Mesodermal cell (in vitro differentiated cells): ENCODE measurements at regions not wholly inside any gene's neighbourhood (a gene's known extent, or its start where the extent isn't known, plus 50 kb on each side); places are given as distances from the start of the nearest gene placed in this dataset.
"Not testable (repeated sequence)": the region's sequence is repeated elsewhere in the genome, so short reads cannot be mapped to it uniquely, and the experiment has no call there.

Experiments used
- H3K27ac ChIP-seq: 2 replicates; pipeline ENCODE4 v1.7.0; 2013; ENCODE audit warnings: mild to moderate bottlenecking, low read depth, low read length, moderate library complexity; ENCODE audit not compliant: severe bottlenecking
- H3K36me3 ChIP-seq: 2 replicates; pipeline ENCODE4 v1.7.1; 2013; ENCODE audit warnings: mild to moderate bottlenecking, low read length, moderate library complexity; ENCODE audit not compliant: control insufficient read depth, insufficient read depth
- H3K4me1 ChIP-seq: one replicate; pipeline ENCODE4 v1.7.1; 2013; ENCODE audit warnings: mild to moderate bottlenecking, low read length; ENCODE audit not compliant: insufficient read depth, control insufficient read depth, poor library complexity, severe bottlenecking
- H3K4me3 ChIP-seq: 2 replicates; pipeline ENCODE4 v1.7.0; 2013; ENCODE audit warnings: low read length, control low read depth, mild to moderate bottlenecking; ENCODE audit not compliant: insufficient read depth, poor library complexity, severe bottlenecking; ENCODE audit errors: extremely low read depth
- H3K9me3 ChIP-seq: 2 replicates; pipeline ENCODE4 v1.7.1; 2013; ENCODE audit warnings: mild to moderate bottlenecking, low read length, moderate library complexity; ENCODE audit not compliant: control insufficient read depth
- WGBS, 2 experiments: methylation state at CpG; one replicate each; pipeline ENCODE4 v1.1.5; 2013; ENCODE audit warnings: missing lambda C conversion rate in 2 of 2; ENCODE audit not compliant: insufficient coverage in 2 of 2; 5-methylcytosine and 5-hydroxymethylcytosine counted together

DNA sequence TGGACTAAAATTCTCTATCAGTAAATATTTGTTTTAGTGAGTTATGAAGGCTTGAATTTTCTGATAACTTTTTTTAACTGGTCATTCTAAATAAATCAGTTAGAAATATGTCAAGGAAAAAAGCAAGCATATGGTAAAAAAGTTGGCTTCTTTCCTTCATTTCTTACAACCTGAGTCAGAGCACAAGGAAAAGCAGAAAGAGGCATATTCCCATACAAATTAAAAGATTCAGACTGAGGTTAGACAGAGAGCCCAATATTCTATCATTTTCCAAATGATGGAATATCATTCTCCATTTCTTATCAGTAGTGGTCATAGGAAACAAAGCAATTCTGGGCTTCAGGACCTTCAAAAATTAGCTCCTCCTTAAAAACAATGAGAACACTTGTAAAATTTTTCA is 732.1 kb downstream of the MAT2B start:
- no peak overlapping the region for H3K27ac ChIP-seq
- no peaks in the 10 kb centered on the region for H3K36me3 ChIP-seq

GRCh38 chr5:164251781-164252180 is 746.4 kb downstream of the MAT2B start:
- H3K9me3 ChIP-seq, H3K27ac ChIP-seq, H3K36me3 ChIP-seq: not testable (repeated sequence)

More for the DNA sequence above, 732.1 kb downstream of the MAT2B start:
- H3K9me3 ChIP-seq: no peaks in the 10 kb centered on the region
- H3K4me3 ChIP-seq: no peak overlapping the region
- no peaks in the 10 kb centered on the region for H3K4me1 ChIP-seq

DNA sequence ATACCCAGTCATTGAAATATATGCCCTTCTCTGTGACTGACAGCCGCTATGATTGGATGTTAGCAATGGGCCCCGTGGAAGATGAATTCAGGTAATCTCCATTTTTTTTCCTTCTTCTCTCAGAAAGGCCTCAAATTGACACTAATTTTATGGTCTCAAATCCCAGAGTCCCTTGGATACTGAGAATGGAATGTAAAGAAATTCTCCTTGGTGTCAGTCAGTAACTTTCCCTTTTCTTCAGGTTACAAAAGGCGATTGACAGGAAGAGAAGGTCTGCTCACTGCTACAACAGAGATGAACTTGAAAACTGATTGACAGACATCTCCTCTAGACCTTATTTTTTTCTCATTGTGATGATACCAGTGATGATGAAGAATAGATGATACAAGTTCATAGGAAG is 748.3 kb downstream of the MAT2B start:
- H3K4me3 ChIP-seq: no peak overlapping the region
- WGBS, 2 experiments: 100% methylated on average over 2 of the region's 3 CpGs; no CpG with 5 or more reads in 1 of the 2 experiments

More at GRCh38 chr5:164251781-164252180, 746.4 kb downstream of the MAT2B start:
- not testable (repeated sequence) for H3K4me3 ChIP-seq, H3K4me1 ChIP-seq

DNA sequence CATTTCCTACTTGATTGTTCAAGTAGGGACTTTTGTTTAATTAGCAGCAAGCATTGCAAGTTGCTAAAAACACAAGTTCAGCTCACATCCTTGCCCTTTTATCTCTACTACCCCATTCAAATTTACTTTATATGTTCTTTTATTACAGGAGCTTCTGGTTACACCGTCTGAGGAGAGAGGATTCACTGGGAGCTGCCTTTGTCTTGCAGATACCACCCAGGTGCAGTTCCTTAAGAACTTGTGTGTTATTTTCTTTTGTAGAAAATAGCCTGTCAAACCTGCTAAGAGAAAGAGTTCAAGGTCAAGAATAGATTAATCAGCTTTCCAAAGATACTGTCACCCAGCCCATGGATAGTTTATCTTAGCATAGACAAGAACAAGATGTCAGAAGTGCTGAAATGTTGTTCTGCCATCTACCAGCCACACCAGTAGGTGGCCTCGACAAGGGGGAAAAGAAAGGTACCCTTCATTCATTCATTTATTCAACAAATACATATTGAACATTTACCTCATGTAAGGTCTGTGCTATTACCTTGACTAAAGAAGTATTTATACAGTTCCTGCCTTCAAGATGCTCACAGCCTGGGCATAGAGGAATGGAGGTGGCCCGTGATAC is 750.3 kb downstream of the MAT2B start:
- Histone ChIP-seq H3K27ac (no peak overlapping the region), H3K36me3 (no peaks in the 10 kb centered on the region), H3K9me3 (no peaks in the 10 kb centered on the region), H3K4me3 (no peak overlapping the region), H3K4me1 (no peaks in the 10 kb centered on the region)
- WGBS, 2 experiments: 100% methylated on average over 1 of the region's 3 CpGs; no CpG with 5 or more reads in 1 of the 2 experiments

More for the DNA sequence above, 748.3 kb downstream of the MAT2B start:
- H3K4me1 ChIP-seq: no peaks in the 10 kb centered on the region
- no peaks in the 10 kb centered on the region for H3K9me3 ChIP-seq
- no peak overlapping the region for H3K27ac ChIP-seq
- H3K36me3 ChIP-seq: no peaks in the 10 kb centered on the region

GRCh38 chr5:164256351-164256750 is 750.9 kb downstream of the MAT2B start:
- 92 to 100% methylated on average over 1 of the region's 1 CpG for WGBS, 2 experiments
- Histone ChIP-seq H3K27ac (no peak overlapping the region), H3K36me3 (no peaks in the 10 kb centered on the region), H3K4me1 (no peaks in the 10 kb centered on the region), H3K4me3 (no peak overlapping the region), H3K9me3 (no peaks in the 10 kb centered on the region)

GRCh38 chr5:164256954-164257353 is 751.5 kb downstream of the MAT2B start:
- WGBS, 2 experiments: 83 to 100% methylated on average over 2 of the region's 2 CpGs
- H3K9me3 ChIP-seq: no peaks in the 10 kb centered on the region
- H3K4me1 ChIP-seq: no peaks in the 10 kb centered on the region
- no peaks in the 10 kb centered on the region for H3K36me3 ChIP-seq
- H3K4me3 ChIP-seq: no peak overlapping the region
- H3K27ac ChIP-seq: no peak overlapping the region

DNA sequence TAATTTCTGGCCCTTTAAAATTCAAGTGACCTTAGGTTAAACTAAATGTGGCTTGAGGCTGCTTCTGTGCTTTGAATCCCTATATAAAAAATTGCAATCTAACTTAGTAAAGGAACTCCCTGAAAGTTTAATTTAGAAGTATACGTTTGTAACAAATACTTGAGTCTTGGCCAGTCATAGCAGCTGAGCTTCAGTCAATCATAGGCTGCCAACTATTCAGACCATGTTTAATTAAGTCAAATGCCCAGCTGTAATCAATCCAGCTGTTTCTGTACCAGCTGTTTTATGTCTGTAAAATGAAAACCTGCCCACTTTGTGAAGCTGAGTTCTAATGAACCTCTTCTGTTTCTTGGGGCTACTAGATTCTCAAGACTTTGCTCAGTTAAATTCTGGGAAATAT is 760.1 kb downstream of the MAT2B start:
- Histone ChIP-seq H3K36me3 (no peaks in the 10 kb centered on the region), H3K4me1 (no peaks in the 10 kb centered on the region), H3K27ac (no peak overlapping the region), H3K9me3 (no peaks in the 10 kb centered on the region), H3K4me3 (no peak overlapping the region)
- 100% methylated on average over 1 of the region's 1 CpG; no CpG with 5 or more reads in 1 of the 2 experiments for WGBS, 2 experiments

DNA sequence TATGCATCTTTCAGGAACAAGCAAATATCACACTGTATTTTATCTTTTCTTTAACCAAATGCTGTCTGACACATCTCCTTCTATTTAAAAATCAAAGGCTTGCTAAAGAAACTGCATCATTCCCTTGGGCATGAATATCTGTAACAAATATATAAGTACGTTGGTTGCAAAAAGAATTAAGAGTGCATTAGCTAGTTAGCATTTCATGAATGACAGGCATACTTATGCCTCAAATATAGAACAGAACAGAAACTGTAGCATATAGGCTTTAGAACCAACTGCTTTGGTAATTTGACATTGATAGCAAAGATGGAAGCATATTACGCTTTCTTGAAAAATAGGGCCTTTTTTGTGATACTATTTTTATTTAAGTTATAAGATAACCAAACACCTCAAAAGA is 761.2 kb downstream of the MAT2B start:
- no peak overlapping the region for H3K27ac ChIP-seq
- no peaks in the 10 kb centered on the region for H3K36me3 ChIP-seq
- H3K4me3 ChIP-seq: no peak overlapping the region
- no peaks in the 10 kb centered on the region for H3K4me1 ChIP-seq
- no CpG with 5 or more reads among the region's 2 CpGs for WGBS, 2 experiments
- H3K9me3 ChIP-seq: no peaks in the 10 kb centered on the region

GRCh38 chr5:164277720-164278119 is 772.3 kb downstream of the MAT2B start:
- no peaks in the 10 kb centered on the region for H3K4me1 ChIP-seq
- H3K9me3 ChIP-seq: no peaks in the 10 kb centered on the region
- H3K4me3 ChIP-seq: no peak overlapping the region
- 100% methylated on average over 1 of the region's 2 CpGs; no CpG with 5 or more reads in 1 of the 2 experiments for WGBS, 2 experiments
- H3K27ac ChIP-seq: no peak overlapping the region
- no peaks in the 10 kb centered on the region for H3K36me3 ChIP-seq

- H3K27ac ChIP-seq: no peak overlapping the region
- H3K9me3 ChIP-seq: no peaks in the 10 kb centered on the region
- no peaks in the 10 kb centered on the region for H3K36me3 ChIP-seq
- H3K4me1 ChIP-seq: no peaks in the 10 kb centered on the region
- WGBS, 2 experiments: 83 to 100% methylated on average over 1 of the region's 1 CpG
- no peak overlapping the region for H3K4me3 ChIP-seq
Measured at GRCh38 chr5:164289526-164289925, 784.1 kb downstream of the MAT2B start.

DNA sequence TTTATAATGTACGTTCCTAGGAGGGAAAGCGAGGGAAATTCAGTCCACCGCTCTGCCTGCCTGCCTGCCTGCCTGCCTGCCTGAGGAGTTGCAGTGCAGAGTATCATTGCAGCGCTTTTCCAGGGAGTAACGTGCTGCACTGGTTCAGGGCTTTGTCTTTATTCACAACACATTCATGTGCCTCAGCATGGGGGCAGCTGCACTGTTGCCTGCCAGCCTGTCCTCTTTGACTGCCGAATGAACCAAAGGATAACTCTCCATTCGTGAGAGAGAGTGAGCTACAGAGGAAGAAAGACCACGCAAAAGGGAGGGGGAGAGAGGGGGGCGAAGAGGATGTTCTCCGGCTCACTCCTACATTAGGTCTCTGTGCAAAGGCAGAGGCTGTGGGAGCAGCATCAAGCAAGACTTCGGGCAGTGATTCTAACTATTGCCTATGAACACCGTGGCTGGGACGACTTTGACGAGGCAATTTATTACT is 791.2 kb downstream of the MAT2B start:
- Histone ChIP-seq H3K36me3 (no peaks in the 10 kb centered on the region), H3K27ac (no peak overlapping the region), H3K4me3 (peak overlapping the region; percentile 9), H3K4me1 (peaks cover 3% of the 10 kb centered on the region), H3K9me3 (no peaks in the 10 kb centered on the region)
- WGBS, 2 experiments: 16 to 21% methylated on average over 11 to 12 of the region's 14 CpGs
